GM18511 (cell line): ENCODE measurements at regions not wholly inside any gene's neighbourhood (a gene's known extent, or its start where the extent isn't known, plus 50 kb on each side); places are given as distances from the start of the nearest gene placed in this dataset.

Source experiments
- ATAC-seq: cut with Tn5 transposase; IDR thresholded peaks from one replicate; pipeline ENCODE4 v1.9.1; 2021; ENCODE audit warnings: mild to moderate bottlenecking, moderate library complexity; ENCODE audit not compliant: unreplicated experiment

DNA sequence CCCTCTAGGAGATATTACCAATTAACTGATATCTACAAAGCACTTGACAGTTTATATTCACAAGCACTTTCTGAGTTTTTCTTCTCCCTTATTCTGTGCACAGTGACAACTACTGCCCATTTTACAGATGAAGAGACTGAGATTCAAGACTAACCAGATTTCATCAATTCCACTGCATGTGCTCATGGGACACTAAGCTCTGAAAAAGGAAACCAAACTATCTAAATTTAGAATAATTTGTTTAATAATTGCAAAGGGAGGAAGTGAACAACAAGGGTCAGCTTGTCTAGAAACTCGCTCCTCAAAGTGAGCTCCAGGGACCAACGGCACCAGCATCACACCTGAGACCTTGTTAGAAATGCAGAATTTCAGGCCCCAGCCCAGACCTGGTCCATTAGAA is 50.8 kb upstream of the MYLIP start:
- ATAC-seq, result peak; percentile 83

GRCh38 chr6:16069671-16070070 is 59.2 kb upstream of the MYLIP start:
- ATAC-seq, result no peak

DNA sequence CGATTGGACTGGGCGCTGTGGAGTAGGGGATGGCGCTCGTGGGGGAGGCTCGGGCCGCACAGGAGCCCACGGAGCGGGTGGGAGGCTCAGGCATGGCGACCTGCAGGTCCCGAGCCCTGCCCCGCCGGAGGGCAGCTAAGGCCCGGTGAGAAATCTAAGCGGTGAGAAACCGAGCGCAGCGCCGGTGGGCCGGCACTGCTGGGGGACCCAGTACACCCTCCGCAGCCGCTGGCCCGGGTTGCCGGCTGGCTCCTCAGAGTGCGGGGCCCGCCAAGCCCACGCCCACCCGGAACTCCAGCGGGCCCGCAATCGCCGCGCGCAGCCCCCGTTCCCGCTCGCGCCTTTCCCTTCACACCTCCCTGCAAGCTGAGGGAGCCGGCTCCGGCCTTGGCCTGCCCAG is 59.7 kb upstream of the MYLIP start:
- ATAC-seq, result no peak

DNA sequence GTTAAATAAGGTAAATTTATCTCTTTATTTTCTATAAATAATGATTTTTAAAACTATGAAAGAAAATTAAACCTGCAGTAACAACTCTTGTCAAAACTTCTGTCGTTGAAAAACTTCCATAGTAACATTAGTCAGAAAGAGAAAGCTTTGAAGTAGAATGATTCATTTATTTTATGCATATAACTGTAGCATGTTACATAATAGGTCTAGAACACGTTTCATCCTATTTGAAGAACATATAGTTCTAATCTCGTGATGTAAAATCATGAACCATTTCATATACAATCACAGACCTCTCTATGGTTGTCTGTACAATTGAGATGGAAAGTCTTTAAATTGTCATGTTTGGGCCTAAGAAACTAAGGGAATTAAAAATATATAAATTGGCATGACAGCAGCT is 61.3 kb upstream of the MYLIP start:
- no peak for ATAC-seq

DNA sequence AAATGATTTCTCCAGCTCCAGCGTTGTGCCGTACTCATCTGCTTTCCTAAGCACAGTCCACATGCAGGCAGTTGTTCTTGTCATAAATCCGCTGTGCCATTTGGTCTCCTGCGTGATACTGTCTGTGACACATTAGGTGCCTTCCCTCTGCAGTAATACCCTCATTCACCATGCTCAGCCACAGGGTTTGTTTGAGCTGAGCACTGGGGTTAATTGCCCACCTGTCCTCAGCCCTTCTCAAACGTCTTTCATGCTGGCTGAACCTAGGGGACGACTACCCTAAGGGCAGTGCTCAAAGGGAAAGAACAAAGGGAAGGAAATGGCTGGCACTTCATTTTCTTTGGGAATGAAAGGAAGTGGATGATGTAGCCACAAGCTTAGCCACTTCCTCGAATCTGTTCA is 64.2 kb upstream of the MYLIP start:
- ATAC-seq, result no peak

DNA sequence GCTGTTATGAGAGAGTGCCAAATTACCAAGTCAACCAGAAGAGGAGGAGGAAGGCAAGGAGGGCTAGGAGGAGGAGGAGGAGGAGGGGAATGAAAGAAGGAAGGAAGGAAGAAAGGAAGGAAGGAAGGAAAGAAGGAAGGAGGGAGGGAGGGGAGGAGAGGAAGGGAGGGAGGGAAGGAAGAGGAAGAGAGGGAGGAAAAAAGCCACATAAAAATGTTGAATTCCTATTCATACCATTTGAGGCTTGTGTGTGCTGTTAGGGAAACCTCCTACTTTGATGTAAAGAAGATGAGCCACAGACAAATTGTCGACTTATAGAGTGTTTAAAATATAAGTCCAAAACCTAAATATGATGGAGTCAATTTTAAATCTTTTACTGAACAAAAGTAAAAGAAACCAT is 65.3 kb upstream of the MYLIP start:
- no peak for ATAC-seq

DNA sequence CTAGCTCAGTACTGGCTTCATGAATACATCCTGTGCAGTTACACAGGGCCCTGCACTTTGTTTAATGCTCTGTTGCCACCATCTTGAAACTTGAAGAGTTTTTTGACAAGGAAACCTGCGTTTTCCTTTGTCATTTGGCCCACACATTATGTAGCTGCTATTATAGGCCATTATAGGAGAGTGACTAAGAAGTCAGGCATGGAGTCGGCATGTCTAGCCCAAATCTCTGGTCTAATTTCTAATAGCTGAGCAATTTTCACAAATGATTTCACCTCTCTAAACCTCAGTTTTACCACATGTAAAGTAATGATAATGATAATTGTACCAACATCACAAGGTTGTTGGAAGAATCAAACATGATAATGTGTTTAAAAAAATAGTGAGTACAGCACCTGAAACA is 67.1 kb upstream of the MYLIP start:
- ATAC-seq, result no peak

DNA sequence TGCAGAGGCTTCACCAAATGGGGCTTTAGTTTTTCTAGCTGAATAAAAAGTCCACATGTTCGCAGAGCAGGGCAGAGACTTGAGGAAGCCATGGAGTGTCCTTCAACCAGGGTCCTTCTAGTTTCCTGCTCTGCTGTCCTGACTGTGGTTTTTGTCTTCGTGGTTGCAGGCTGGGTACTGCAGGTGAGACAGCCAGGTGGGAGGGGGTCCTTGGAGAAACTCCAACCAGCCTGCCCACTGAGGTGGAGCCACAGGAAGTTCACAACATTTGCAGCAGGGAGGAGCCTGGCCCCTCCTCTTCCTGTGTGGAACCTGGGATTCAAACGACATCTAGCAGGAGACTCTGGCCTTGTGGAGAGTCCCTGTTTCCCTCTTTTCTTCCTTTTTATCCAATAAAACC is 68.8 kb upstream of the MYLIP start:
- no peak for ATAC-seq

GRCh38 chr6:16059496-16059895 is 69.4 kb upstream of the MYLIP start:
- no peak for ATAC-seq

- ATAC-seq, result no peak
Observed at GRCh38 chr6:16058929-16059345, 69.9 kb upstream of the MYLIP start.

DNA sequence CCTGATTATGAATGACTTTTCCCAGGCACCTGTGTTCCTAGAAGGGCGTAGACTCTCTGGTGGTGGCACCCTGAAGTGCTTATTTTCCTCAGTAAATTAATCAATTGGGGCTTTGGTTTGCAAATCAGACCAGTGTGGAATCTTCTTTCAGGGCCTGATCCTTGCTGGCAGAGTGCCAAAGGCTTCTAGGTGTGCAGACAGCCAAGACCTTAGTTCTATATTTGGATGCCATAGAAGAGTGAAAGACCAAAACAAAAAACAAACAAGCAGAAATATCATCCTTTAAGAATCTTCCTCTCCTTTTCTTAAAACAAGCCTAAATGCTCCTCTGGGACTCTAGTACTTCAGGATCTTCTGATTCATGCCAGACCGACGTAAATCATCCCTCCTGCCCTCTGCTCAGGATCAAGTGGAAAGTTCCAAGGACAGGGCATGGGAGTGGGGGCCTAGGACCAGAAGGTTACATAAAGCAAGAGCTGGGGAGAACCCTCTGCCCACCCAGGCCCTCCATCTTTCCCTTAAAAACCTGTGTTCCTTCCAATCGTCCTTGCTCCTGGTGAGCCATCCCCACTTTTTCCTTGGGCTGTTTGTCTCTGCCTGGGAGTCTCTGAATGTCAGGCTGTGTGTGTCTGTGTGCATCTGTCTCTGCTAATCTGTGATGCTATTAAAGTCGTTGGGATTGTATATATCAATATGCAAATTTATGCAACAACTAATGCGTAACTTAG is 70.5 kb upstream of the MYLIP start:
- no peak for ATAC-seq

GRCh38 chr6:16057446-16057845 is 71.4 kb upstream of the MYLIP start:
- no peak for ATAC-seq

DNA sequence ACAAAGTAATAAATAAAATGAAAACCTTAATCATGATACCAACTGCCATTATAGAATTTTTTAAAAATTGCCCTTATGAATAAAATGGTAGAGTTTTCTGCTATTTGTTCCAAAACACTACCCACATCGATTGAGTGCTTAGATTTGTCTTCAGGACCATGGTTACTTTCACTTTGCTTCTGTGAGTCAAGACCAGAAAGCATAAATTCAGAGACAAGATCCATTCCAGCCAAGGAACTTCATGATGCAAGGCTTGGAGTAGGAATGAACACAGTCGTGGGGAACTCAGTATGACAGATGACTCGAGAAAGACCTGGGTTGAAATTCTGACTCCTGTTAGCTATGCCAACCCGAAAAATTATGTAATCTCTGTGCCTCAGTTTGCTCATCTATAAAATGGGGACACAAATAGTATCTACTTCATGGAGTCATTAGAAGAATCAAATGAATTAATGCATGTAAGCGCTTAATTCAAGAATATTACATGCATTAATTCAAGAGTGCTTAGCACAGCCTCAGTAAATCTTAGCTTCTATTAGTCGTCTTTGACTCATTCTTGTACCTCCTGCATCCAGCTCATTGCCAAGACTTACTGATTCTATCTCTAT is 72.5 kb upstream of the MYLIP start:
- ATAC-seq, result no peak

DNA sequence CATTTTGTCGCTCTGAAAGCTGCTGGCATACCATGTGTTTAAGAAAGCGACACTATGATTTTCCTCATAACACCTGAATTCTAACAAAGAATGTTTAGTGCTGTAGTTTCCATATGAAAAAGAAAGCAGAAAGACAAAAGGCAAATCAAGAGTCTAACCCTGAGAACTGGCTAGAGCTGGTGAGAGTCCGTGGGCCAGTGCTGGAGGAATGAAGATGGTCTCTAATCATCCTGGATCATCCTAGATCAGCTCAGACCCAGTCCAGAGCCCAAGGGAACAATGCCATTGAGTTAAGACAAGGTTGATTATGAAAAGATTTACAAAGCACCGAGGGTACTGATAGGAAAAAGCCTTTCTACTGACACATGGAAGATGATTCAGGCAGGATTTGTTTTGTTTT is 73.0 kb upstream of the MYLIP start:
- no peak for ATAC-seq

DNA sequence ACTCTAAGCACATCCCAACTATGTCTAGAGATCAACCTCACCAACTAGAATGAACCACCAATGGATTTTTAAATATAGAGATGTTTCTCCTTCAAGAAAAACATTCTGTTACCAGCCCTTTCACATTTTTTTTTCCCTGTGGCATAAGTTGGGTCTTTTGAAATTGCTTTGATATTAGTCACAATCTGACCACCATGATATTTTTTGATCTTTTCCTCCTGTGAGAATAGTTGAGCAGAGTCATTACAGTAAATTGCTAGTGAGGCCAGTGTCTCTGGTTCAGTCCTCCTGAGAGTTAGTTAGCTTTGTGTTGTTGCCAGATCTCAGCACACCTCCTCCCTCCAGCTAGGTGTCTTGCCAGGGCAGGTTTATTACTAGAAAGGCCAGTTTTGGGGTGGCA is 79.7 kb upstream of the MYLIP start:
- ATAC-seq, result no peak

DNA sequence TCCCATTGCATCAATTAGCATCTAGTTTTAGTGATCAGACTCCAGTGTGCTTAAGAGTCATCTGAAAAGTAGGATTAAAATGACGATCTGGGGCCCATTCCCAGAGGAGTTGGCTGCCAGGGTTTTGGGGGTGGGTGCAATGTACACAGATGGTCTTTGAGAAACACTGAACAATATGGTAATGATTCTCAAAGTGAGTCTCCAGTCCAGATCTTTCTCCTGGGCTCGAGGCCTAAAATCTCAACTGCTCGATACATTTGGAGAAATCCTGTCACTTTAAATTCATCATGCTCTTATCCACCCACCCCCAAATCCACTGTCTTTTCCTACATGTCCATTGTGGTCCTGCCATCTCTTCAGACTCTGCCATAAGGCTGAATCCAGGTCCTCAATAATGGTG is 80.7 kb upstream of the MYLIP start:
- ATAC-seq, result no peak

DNA sequence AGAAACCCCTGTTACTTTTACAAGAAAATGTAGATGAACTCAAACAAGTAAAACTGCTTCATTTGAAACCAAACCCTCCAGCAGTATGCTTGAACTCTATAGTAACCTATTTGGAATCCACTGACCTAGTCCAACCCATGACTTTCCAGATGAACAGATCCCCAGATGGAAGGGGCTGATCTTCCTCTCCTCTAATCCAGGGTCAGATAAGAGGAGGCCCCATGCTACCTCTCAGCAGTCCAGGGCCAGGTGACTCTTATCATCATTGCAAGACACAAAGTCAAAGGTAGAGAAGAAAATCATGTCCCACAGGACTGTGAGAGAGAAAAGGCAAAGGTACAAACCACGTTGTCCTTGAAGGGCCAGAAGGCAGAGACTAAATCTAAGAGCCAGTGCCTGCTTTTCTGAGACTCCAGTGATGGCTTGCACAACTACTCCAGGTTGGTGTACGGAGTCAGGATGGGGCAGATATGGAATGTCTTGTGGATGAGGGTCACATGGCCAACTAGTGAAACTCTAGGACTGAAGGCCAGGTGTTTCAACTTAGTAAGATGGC is 81.4 kb upstream of the MYLIP start:
- ATAC-seq, result no peak

- ATAC-seq, result no peak
Observed at GRCh38 chr6:16045238-16045637, 83.6 kb upstream of the MYLIP start.

GRCh38 chr6:16044211-16044643 is 84.7 kb upstream of the MYLIP start:
- no peak for ATAC-seq

- ATAC-seq, result peak; percentile 77
Observed at GRCh38 chr6:16043171-16044135, 85.4 kb upstream of the MYLIP start.

DNA sequence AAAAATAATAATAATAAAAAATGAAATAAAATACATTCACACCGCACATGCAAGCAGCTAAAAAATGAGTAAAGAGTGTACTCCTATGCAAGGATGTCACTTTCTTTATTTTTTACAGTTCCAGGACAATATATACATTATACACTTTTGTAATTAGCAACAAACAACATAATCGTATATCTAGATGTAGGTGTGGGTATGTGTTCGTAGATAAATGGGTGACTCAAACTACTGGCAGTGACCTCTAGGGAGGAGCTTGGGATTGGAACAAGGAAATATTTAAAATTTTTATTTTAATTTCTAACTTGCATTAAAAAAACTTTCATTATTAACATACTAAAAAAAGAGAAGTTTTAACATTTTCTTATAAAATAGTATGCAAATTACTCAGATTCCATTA is 86.1 kb upstream of the MYLIP start:
- no peak for ATAC-seq
